Right renal pelvis (tissue), 4 donors: ENCODE measurements at regions not wholly inside any gene's neighbourhood (a gene's known extent, or its start where the extent isn't known, plus 50 kb on each side); places are given as distances from the start of the nearest gene placed in this dataset.

Source experiments
- DNase-seq, 4 donors: peaks; one replicate each; pipeline ENCODE4 v3.0.0-alpha.2; 2013; ENCODE audit warnings: low read depth in 4 of 4, low spot score in 3 of 4, missing footprints in 1 of 4

GRCh38 chr9:20135119-20135697, 346.4 kb upstream of the SLC24A2 start:
- no peak for DNase-seq

GRCh38 chr9:20125727-20126126, 336.9 kb upstream of the SLC24A2 start:
- no peak for DNase-seq

DNA sequence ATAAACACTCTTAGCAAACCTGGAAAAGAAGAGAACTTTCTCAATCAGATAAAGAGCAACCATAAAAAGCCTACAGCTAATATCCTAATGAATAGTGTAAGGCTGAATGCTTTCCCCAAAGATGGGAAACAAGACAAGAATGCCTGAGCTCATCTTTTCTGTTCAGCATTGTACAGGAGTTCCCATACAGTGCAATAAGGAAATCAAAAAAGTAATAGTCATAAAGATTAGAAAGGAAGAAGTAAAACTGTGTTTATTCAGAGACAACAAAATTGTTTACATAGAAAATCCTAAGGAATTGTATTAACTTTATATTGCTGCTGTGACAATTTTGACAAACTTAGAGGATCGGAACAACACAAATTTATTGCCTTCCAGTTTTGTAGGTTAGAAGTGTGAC, 330.7 kb upstream of the SLC24A2 start:
- no peak for DNase-seq

- DNase-seq: no peak
Observed at GRCh38 chr9:20117986-20118385, 329.1 kb upstream of the SLC24A2 start.

DNA sequence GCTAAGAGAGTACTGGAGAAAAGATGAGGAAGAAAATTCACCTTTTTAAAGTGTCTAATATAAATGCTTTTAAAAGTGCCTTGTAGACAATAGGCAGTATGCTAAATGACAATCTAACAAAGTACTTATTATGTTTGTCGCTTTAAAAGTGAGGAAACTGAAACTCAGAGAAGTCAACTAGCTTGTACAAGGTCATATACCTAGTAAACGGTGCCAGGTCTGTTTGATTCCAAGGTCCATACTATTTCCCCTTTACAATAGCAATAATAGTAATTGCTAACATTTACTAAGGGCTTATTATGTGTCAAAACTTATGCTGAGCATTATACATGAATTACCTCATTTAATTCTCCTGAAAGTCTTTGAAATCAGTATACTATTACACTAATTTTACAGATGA, 328.6 kb upstream of the SLC24A2 start:
- DNase-seq: no peak

GRCh38 chr9:20114974-20115373, 326.1 kb upstream of the SLC24A2 start:
- no peak for DNase-seq

GRCh38 chr9:20112205-20112783, 323.5 kb upstream of the SLC24A2 start:
- DNase-seq: no peak

DNA sequence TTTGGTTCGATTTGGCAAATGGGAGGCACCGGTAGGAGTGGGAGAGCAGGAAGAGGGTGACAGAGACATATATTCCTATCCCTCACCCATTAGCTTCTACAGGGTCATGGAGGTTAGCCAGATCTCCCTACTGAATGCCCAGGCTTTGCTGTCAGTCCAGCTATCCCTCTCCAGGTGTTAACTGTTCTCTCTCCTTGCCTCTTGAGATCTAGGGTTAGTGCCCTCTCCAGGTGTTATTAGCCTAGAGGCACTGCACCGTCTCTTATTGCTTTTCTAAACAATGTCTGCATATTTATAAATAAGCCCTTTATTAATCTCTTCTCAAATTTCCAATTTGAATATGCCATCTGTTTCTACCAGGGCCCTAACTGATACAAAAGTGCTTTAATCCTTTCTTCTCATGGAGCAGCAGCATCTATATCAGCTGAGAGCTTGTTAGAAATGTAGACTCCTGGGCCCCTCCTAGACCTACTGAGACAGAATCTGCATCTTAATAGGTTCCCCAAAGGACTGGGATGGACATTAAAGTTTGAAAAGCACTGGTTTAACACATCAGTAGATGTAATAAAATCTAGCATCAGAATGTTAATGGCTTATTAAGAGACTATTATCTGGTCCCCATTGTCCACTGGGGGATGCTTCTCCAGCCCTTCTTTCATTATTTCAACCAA, 322.5 kb upstream of the SLC24A2 start:
- no peak for DNase-seq

DNA sequence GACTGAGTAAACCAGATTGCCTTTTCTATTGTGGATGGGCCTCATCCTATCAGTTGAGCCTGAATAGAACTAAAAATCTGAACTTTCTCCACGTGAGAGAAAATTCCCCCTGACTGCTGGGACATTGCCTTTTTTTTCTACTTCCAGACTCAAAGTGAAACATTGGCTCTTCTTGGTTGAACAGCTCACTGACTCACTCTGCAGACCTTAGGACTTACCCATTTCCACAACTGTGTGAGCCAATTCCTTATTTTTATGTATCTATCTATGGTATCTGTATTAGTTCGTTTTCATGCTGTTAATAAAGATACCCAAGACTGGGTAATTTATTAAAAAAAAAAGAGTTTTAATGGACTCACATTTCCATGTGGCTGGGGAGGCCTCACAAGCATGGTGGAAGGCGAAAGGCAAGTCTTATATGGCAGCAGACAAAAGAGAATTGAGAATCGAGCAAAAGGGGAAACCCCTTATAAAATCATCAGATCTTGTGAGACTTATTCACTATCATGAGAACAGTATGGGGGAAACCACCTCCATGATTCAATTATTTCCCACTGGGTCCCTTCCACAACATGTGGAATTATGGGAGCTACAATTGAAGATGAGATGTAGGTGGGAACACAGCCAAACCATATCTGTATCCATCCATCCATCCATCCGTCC, 306.7 kb upstream of the SLC24A2 start:
- no peak for DNase-seq

- no peak for DNase-seq
Observed at GRCh38 chr9:20092561-20092960, 303.7 kb upstream of the SLC24A2 start.

DNA sequence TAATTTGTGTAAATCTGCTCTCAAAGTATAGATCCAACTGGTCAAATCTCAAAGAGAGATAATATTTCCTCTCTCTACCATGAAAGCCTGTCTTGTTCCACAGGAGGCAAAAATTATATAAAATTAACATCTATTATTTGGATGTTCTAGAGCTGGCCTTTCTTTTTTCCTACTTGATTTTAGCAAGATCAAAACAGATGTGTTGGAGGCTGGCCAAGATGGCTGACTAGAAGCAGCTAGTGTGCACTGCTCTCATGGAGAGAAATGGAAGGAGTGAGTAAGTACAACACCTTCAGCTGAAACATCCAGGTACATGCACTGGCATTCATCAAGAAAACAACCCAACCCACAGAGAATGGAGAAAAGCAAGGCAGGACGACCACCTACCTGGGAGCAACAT, 298.6 kb upstream of the SLC24A2 start:
- DNase-seq: no peak

- no peak for DNase-seq
Observed at GRCh38 chr9:20085842-20086241, 297.0 kb upstream of the SLC24A2 start.

- no peak for DNase-seq
Observed at GRCh38 chr9:20084125-20084524, 295.3 kb upstream of the SLC24A2 start.

DNA sequence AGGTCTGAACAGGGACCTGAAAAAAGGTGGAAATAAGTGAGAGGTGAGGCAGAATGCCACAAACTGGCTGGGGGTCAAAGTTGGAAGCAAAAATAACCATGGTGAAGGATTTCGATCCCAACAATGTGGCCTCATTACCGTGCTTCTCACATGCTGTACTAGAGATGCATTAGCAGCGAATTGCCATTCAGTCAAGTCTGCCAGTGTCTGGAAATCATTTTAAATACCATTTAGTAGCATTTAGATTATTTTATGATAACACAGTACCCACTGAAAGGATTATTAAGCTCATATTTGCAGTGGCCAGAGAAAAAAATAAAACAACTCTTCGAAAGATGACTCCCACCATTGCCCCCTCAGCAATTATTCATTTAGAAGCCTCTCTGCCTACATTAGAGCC, 294.6 kb upstream of the SLC24A2 start:
- no peak for DNase-seq

GRCh38 chr9:20082831-20083230, 294.0 kb upstream of the SLC24A2 start:
- DNase-seq: no peak

DNA sequence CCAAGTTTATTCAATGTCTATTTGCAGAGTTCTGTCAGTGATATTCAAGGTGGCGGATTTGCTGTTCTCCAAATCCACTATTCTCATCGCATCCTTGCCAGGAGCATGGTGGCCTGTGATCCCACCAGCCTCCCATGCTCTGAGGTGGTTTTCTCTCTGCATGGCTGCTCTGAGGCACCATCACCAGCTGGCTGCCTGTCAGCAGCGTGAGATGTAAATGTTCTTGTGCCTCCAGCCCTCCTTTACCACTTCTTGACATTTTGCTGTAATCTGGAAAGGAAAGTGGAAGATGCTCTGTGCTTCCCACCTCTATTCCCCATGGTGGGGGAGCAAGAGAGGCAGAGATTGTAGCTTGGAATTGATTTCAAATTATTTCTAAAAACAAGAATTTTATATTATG, 293.6 kb upstream of the SLC24A2 start:
- DNase-seq: no peak

GRCh38 chr9:20078246-20078645, 289.4 kb upstream of the SLC24A2 start:
- DNase-seq: no peak

GRCh38 chr9:20074291-20074690, 285.5 kb upstream of the SLC24A2 start:
- DNase-seq: no peak

DNA sequence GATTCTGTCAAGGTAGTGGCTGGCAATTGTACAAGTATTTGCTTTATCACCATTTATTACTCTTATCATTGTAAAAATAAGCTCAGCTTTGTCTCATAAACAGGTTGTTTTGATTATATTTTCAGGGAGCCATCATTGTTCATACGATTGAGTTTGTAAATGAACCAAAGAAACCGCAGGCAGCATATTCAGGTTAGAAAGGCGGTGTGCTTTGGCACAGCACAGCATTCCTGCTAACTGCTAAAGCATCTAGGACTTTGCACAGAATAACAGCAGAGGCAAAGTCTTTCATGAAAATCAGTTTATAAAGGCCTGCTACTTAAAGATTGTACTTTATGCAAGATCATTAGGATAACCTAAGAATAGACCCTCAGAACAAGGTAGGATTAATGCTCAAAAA, 281.5 kb upstream of the SLC24A2 start:
- DNase-seq: no peak

DNA sequence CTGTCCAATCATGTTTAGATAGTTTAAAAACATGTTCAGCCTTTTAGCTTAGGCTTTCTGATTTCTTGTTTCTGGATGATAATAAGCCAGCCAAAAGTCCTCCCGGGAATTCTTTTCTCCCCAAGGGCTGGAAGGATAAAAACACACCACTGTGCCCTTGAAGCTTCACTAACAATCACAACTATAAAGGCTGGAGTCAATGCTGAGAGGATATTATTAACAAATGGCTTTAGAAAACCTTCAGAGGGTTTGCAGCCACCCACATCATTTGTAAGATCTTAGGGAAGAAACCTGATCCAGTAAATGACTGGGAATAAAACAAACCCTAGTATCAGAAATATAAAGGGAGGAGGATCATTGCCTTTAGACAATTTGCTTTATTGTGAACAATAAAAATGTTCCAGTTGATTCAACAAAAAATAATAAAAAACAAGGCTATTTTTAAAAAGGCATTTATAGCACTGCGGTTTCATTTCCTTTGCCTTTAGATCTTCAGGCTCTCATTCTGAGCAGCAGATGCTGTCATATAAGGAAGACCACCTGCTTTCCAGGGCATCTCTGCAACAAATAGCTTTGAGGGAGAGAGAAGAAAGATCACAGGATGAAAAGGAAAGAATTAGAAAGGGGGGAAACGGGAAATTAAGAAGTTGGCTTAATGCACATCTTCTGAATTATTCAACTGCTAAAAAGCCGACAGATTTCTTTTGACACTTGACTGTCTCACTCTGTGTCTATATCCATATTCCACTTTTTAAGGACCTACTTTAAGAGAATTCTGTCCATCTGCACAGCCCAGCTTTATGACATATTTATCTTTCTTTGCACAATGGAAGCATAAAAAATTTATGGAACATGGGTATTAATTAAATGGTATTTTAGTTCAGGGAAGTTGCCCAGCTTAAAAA, 277.2 kb upstream of the SLC24A2 start:
- no peak for DNase-seq

DNA sequence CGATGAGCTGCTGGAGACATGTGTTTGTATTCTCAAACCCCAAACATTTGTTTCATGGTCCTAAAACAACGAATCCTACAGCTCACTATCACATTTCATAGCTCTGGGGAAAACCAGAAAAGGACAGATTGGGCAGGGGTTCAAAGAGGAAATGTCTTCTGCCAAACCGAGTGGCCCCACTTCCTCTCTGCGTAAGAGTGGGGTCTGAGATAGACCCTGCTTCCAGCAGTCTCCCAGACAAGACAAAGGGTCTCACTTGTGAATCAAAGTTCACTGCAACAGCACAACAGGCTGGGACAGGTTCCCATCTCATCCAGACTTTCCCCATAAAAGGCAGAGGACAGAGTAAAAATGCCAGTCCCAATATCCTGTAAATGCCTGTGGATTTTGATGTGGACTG, 276.2 kb upstream of the SLC24A2 start:
- DNase-seq: no peak
